ENCODE measurements at regions not wholly inside any gene's neighbourhood (a gene's known extent, or its start where the extent isn't known, plus 50 kb on each side); places are given as distances from the start of the nearest gene placed in this dataset.

- TF ChIP-seq POLR2AphosphoS2 (conservative IDR thresholded peaks at IDR 0.05; ENCODE audit: low read length) (no peak), BHLHE40 (IDR thresholded peaks at IDR 0.05; ENCODE audit: low read depth, low read length) (no peak), MAX (IDR thresholded peaks at IDR 0.05) (no peak), JUN (IDR thresholded peaks at IDR 0.05) (no peak)
Measured at GRCh38 chr10:117609796-117610170, 67.2 kb downstream of the EMX2 start.

All from A549 (cell line).